ENCODE measurements at regions not wholly inside any gene's neighbourhood (a gene's known extent, or its start where the extent isn't known, plus 50 kb on each side); places are given as distances from the start of the nearest gene placed in this dataset.

- no peak for DNase-seq (ENCODE audit: low read depth)
Measured at GRCh38 chr20:60213126-60213893, 255.1 kb downstream of the CDH26 start.

DNA sequence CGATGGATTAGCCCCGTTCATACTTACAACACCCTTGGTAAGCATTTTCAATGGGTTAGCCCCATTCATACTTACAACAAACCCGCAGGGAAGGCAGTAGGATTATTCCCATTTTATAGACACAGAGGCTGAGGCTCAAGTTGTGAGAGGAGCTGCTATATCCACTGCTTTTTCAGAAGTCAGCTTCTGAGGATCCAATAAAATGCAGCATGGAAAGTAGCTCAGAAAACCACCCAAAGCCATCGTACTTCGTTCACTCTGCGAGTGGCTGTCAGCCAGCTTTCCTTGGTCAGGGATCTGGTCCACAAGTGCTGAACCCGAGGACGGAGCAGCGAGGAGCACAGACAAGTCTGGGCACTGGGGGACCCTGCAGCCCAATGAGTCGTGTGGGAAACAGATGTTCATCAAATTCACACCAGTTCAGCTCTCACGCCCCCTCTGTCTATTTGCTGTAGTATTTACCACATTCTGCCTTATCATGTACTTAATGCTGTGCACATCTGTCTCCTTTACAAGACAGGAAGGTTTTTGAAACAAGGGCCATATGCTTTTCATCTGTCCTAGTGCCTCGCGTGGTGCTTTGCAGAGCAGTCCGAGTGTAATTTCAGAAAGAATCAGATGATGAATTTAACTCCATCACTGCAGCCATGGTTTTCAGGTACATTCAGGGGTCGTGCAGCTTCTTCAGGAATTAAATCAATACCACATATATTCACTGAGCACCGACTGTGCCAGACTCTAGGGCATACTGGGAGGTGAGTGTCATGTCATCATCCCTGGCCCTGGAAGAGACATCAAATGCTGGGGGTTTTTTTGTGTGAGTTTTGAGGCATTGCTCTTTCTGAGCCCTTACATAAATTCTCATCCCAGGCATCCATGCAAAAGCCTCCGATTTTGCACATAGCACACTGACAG, 256.9 kb downstream of the CDH26 start:
- no peak for DNase-seq (ENCODE audit: low read depth)

DNA sequence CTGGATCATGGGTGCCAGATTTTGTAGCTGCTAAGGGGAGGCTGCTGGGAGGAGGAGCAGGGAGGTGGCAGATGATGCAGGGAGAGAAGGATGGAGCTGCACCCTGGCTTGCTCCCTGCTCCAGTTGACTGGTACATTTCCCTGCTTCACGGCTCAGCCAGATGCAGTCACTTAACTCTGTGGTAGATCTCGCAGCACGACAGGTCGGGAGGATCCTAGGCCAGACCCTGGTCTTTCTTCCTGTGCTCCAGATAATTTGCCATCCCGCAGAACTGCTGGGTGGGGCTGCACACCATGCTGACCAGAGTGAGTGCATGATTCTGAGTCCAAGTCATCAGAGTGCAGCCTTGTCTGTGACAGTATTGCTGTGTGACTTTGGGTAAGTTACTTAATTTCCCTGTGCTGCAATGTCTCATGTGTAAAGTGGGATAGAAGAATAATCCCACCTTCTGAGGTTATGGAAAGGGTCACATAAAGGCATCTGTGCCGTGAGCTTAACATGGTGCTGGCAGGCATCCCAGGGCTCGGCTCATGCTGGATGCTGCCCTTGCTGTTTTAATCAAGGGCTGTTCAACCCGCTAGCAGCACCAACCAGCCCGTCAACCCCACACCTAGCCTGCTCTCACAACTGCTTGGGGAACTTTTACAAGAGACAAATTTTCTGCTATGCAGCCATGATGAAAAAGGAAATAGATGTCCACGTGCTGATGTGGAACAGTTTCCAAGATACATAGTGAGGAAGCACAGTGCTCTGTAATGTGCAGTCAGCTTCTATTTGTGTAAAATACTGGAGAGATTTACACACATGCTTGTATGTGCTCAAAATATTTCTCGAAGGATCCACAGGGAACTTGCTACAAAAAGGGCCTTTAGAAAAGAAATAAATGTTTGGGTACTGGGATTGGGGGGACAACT, 257.9 kb downstream of the CDH26 start:
- no peak for DNase-seq (ENCODE audit: low read depth)

GRCh38 chr20:60219231-60219630, 261.0 kb downstream of the CDH26 start:
- DNase-seq (ENCODE audit: low read depth) = no peak

DNA sequence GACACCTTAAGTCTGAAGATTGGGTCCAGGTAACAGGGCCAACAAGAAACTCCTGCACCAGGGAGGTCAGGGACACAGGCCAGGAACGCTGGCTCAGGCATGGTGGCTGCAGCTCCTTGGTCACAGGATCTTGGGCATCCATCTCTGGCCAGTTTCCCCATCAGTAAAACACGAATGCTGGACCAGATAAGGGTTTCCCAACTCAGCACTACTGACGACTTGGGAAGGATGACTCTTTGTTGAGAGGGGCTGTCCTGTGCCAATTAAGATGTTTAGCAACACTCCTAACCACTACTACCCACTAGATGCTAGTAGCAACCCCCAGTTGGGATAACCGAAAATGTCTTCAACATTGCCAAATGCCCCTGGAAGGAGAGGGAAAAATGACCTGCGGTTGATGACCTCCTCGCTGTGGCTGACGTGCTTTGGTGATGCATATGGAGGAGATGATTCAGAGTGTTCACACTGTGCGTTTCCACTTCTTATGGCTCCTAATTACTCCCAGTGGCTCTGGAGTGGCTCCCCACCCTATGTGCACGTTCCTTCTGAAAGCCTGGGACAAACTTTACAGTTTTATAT, 261.9 kb downstream of the CDH26 start:
- no peak for DNase-seq (ENCODE audit: low read depth)

DNA sequence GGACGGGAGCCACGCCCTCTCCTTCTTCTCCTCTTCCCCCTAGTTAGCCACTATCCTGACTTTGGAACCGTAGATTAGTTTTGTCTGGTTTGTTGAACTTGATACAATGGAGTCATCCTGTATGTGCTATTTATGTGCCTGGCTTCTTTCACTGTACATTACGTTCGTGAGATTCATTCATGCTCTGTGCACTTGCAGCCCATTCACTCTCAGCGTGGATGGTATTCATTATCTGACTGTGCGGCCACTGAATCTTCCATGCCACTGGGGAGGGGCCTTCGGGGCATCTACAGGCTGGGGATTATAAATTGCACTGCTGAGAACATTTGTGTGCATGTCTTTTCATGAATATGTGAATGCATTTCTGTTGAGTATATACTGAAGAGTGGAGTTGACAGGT, 262.5 kb downstream of the CDH26 start:
- no peak for DNase-seq (ENCODE audit: low read depth)

GRCh38 chr20:60221593-60221992, 263.4 kb downstream of the CDH26 start:
- DNase-seq (ENCODE audit: low read depth) = no peak

GRCh38 chr20:60222497-60222896, 264.3 kb downstream of the CDH26 start:
- DNase-seq (ENCODE audit: low read depth) = no peak

- DNase-seq (ENCODE audit: low read depth) = no peak
Measured at GRCh38 chr20:60223174-60223573, 265.0 kb downstream of the CDH26 start.

DNA sequence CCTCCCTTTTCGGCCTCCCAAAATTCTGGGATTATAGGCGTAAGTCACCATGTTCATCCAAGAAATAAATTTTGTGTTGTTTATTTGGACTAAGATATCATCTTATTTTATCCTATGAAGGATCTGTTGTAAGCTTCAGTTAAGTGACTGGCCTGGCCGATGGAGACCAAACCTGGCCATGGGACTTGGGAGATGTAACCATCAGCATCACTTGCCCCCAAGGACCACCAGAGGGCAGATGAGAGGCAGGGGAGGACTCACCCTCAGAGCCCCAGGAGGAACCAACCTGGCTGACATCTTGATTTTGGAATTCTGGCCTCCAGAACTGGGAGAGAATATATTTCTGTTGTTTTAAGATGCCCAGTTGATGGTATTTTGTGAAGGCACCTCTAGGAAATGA, 266.7 kb downstream of the CDH26 start:
- DNase-seq (ENCODE audit: low read depth) = no peak

GRCh38 chr20:60228255-60228654, 270.0 kb downstream of the CDH26 start:
- no peak for DNase-seq (ENCODE audit: low read depth)

DNA sequence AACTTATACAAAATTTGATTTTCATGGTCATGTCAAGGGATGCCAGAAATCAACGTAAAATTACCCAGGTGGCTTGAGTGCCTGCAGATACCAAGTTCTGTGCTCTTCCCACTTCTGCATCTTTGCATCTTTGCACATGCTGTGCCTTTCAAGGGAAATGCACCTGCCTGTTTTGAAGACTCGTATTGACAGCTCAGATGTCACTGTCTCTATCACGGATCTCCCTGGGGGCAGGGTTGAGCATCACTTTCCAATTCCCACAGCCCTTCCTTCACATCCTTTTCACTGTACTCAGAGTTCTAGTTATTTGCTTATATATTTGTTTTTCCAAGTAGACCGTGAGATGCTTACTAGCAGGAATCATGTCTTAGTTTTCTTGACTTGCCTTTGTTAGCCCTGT, 274.2 kb downstream of the CDH26 start:
- DNase-seq (ENCODE audit: low read depth) = no peak

DNA sequence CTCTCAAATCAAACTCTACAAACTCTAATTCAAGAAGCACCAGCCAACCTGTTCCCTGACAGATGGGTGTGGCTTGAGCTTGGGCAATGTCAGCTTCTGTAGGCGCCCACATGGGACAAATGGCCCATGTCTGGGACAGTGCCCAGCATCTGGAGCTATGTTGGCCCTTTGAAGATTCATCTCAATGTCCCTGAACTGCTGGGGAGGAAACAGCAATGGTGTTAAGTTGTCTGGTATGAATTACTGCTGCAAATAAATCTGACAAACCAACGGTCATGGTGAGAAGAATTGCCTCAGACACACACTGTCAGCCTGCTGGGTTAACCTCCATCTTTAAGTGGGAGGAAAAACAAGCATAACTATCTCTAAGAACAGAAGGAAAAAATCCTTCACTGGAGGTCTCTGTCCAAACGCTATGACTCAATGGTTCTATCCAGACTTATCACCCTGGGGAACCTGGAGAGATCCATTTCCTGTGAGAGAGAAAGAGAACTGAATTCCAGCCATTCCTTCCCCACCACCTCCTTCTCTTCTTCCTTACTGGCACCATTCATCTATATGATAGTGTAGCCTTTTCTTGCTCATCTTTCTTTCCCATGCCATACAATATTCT, 274.9 kb downstream of the CDH26 start:
- DNase-seq (ENCODE audit: low read depth) = no peak

DNA sequence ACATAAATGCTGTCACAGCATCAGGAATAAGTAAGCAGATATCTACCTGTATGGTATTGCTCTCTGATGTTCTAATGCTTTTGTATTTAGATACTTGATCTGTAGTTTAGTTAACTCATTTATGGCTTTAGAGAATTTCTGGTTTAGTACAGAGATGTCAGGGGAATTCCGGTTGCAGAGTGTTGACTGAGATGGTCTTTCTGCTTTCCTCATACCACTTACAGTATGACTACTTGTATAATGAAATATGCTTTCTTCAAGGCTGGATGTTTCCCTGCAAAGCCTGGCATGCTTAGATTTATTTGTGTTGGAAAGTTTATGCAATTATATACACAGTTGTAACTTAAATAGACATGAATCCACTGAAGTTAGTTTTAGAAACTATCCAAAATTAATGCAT, 278.4 kb downstream of the CDH26 start:
- DNase-seq (ENCODE audit: low read depth) = no peak

DNA sequence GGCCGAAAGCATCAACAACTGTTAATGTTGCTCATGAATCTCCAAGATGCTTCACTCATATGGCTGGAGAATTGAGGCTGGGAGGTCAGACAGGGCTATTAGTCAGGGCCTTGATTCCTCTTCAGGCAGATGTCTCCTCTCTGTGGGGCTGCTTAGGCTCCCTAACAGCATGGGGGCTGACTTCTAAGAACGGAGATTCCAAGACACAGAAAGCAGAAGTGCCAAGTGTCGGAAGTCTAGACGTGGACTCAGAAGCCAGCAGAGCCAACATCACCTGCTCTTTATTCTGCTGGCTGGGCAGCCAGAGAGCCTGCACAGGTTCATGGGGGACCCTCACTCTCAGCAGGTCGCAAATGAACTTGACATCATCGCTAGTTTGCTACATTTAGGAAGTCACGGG, 279.8 kb downstream of the CDH26 start:
- DNase-seq (ENCODE audit: low read depth) = no peak

DNA sequence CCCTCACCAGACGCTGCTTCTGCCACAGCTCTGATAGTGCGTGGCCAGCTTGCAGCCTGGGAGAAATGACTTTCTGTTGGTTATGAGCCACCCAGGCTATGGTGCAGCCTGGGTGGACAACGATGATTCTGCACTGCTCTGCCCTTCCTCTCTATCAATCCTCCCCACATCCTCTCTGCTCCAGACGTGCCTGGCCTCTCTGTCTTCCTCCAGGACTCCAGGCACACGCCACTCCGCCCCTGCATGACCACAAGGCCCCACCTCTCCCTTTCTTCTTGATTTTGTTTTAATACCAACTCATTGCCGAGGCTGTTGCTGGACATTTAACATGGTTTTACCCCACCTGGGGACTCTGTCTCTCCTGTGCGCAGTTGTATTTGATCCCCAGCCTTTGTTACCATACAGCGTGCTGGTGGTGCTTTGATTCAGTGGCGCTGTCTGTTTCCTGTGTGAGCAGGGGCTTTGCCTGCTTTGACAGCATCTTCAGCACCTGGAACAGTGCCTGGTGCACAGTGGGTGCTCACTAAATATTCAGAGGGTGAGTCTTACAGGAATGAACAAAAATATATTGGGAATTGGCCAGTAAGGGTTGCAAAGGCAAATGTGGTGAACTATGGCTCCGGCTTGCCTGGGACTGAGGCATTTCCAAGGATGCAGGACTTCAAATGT, 280.9 kb downstream of the CDH26 start:
- no peak for DNase-seq (ENCODE audit: low read depth)

DNA sequence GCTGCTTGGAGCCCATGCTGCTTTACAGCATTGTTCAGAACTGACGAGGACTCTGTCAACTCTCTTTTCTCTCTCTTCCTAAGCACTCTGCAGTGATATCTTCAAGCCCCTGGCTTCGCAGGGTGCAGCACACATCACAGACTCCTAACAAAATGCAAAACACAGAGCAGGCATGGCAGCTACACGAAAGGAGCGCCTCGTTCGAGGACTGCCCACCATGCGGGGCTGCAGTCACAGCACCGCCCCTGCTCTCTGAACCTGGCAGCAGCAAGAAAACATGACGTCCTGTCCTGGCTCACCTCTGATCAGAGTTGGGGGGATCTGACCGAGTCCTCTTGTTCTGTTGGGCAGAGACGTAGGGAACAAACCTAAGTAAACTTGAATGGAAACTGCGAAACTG, 281.7 kb downstream of the CDH26 start:
- DNase-seq (ENCODE audit: low read depth) = no peak

DNA sequence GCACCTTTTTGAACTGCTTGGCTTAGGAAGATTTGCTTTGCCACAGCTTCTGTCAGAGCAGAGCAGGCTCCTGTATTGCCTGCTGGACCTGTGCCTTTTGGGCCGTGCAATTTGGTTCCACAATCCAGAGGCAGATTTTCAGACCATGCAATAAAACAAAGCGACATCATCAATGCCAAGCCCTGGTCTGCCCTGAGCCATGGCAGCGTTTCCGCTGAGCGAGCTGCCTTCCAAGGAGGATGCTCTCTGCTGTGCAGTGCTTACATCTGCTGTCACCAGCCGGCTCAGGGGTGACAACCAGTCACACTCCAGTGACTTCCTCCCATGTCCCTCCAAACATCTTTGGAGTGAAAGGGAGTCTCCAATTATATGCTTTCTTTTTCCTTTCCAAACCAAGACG, 282.2 kb downstream of the CDH26 start:
- DNase-seq (ENCODE audit: low read depth) = no peak

DNA sequence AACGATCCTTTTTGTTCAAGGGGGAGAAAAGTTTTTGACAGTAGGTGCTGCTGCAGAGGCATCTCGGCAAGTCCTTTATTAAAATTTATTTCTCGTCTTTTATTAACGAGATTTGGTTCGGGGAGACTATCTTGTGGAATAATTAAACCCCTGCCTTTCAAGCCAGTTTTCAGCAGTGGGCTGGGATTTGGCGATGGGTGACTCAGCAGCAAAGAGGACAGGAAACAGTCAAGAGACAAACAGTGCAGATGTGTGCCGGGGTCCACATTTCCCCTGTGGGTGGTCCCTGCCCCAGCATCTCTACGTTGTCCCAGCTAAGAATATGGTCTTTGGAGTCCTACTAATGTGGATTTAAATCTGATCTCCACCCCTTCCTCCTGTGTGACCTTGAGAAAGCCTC, 282.8 kb downstream of the CDH26 start:
- DNase-seq (ENCODE audit: low read depth) = no peak

- no peak for DNase-seq (ENCODE audit: low read depth)
Measured at GRCh38 chr20:60242836-60243505, 284.7 kb downstream of the CDH26 start.

All from CMK (cell line).